ENCODE measurements at regions not wholly inside any gene's neighbourhood (a gene's known extent, or its start where the extent isn't known, plus 50 kb on each side); places are given as distances from the start of the nearest gene placed in this dataset.
"Not testable (repeated sequence)": the region's sequence is repeated elsewhere in the genome, so short reads cannot be mapped to it uniquely, and the experiment has no call there.

- no peak for ATAC-seq
- Mint-ChIP-seq H3K9me3 (peaks cover 6% of the 10 kb centered on the region), H3K4me1 (no peaks in the 10 kb centered on the region), H3K36me3 (no peaks in the 10 kb centered on the region), H3K4me3 (no peak overlapping the region), H3K27ac (no peak overlapping the region)
- DNase-seq (ENCODE audit: low spot score in 2 of 2), result no peak
Observed at GRCh38 chr5:111641533-111642233, 115.3 kb downstream of the NREP start.

- H3K4me1 Mint-ChIP-seq, result no peaks in the 10 kb centered on the region
- H3K36me3 Mint-ChIP-seq, result no peaks in the 10 kb centered on the region
- peaks cover 6% of the 10 kb centered on the region for H3K9me3 Mint-ChIP-seq
- DNase-seq (ENCODE audit: low spot score in 2 of 2) (no peak), ATAC-seq (no peak)
- H3K27ac Mint-ChIP-seq, result no peak overlapping the region
- H3K4me3 Mint-ChIP-seq, result no peak overlapping the region
Observed at GRCh38 chr5:111639912-111640311, 117.1 kb downstream of the NREP start.

- no peak overlapping the region for H3K27ac Mint-ChIP-seq
- no peak overlapping the region for H3K4me3 Mint-ChIP-seq
- H3K9me3 Mint-ChIP-seq, result peaks cover 6% of the 10 kb centered on the region
- H3K36me3 Mint-ChIP-seq, result no peaks in the 10 kb centered on the region
- ATAC-seq, result no peak
- H3K4me1 Mint-ChIP-seq, result no peaks in the 10 kb centered on the region
- no peak for DNase-seq (ENCODE audit: low spot score in 2 of 2)
Observed at GRCh38 chr5:111636736-111637135, 120.3 kb downstream of the NREP start.

GRCh38 chr5:111635916-111636570, 121.0 kb downstream of the NREP start:
- Mint-ChIP-seq H3K27ac (no peak overlapping the region), H3K36me3 (no peaks in the 10 kb centered on the region), H3K4me1 (no peaks in the 10 kb centered on the region), H3K4me3 (no peak overlapping the region), H3K9me3 (peaks cover 6% of the 10 kb centered on the region)
- DNase-seq (ENCODE audit: low spot score in 2 of 2) (no peak), ATAC-seq (no peak)

- ATAC-seq (no peak), DNase-seq (ENCODE audit: low spot score in 2 of 2) (no peak)
- Mint-ChIP-seq H3K4me1 (no peaks in the 10 kb centered on the region), H3K4me3 (no peak overlapping the region), H3K36me3 (no peaks in the 10 kb centered on the region), H3K9me3 (peaks cover 6% of the 10 kb centered on the region), H3K27ac (no peak overlapping the region)
Observed at GRCh38 chr5:111635151-111635902, 121.7 kb downstream of the NREP start.

- peaks cover 3% of the 10 kb centered on the region for H3K9me3 Mint-ChIP-seq
- H3K27ac Mint-ChIP-seq, result no peak overlapping the region
- ATAC-seq (no peak), DNase-seq (ENCODE audit: low spot score in 2 of 2) (no peak)
- H3K4me1 Mint-ChIP-seq, result no peaks in the 10 kb centered on the region
- H3K36me3 Mint-ChIP-seq, result no peaks in the 10 kb centered on the region
- no peak overlapping the region for H3K4me3 Mint-ChIP-seq
Observed at GRCh38 chr5:111631328-111631727, 119.0 kb upstream of the STARD4 start.

GRCh38 chr5:111628901-111629300, 116.6 kb upstream of the STARD4 start:
- no peak for ATAC-seq

GRCh38 chr5:111627862-111628261, 115.5 kb upstream of the STARD4 start:
- no peak for DNase-seq (ENCODE audit: low spot score in 2 of 2)
- Mint-ChIP-seq H3K36me3 (no peaks in the 10 kb centered on the region), H3K4me1 (no peaks in the 10 kb centered on the region), H3K4me3 (no peak overlapping the region), H3K27ac (no peak overlapping the region), H3K9me3 (peaks cover 6% of the 10 kb centered on the region)
- peak; percentile 75 for ATAC-seq

More at GRCh38 chr5:111628901-111629300, 116.6 kb upstream of the STARD4 start:
- no peaks in the 10 kb centered on the region for H3K36me3 Mint-ChIP-seq
- no peak overlapping the region for H3K4me3 Mint-ChIP-seq
- peaks cover 6% of the 10 kb centered on the region for H3K9me3 Mint-ChIP-seq
- no peak overlapping the region for H3K27ac Mint-ChIP-seq
- DNase-seq (ENCODE audit: low spot score in 2 of 2), result no peak
- H3K4me1 Mint-ChIP-seq, result no peaks in the 10 kb centered on the region

- ATAC-seq (no peak), DNase-seq (ENCODE audit: low spot score in 2 of 2) (no peak)
- Mint-ChIP-seq H3K4me1 (no peaks in the 10 kb centered on the region), H3K4me3 (no peak overlapping the region), H3K27ac (no peak overlapping the region), H3K36me3 (no peaks in the 10 kb centered on the region), H3K9me3 (peaks cover 6% of the 10 kb centered on the region)
Observed at GRCh38 chr5:111626473-111627148, 114.3 kb upstream of the STARD4 start.

- Mint-ChIP-seq H3K4me3 (no peak overlapping the region), H3K27ac (no peak overlapping the region)
Observed at GRCh38 chr5:111618623-111619271, 106.4 kb upstream of the STARD4 start.

GRCh38 chr5:111615054-111615453, 102.7 kb upstream of the STARD4 start:
- H3K27ac Mint-ChIP-seq, result no peak overlapping the region
- DNase-seq (ENCODE audit: low spot score in 2 of 2) (no peak), ATAC-seq (no peak)
- no peaks in the 10 kb centered on the region for H3K4me1 Mint-ChIP-seq
- no peaks in the 10 kb centered on the region for H3K36me3 Mint-ChIP-seq
- H3K9me3 Mint-ChIP-seq, result peaks cover 10% of the 10 kb centered on the region
- no peak overlapping the region for H3K4me3 Mint-ChIP-seq

More at GRCh38 chr5:111618623-111619271, 106.4 kb upstream of the STARD4 start:
- no peak for DNase-seq (ENCODE audit: low spot score in 2 of 2)
- no peaks in the 10 kb centered on the region for H3K4me1 Mint-ChIP-seq
- H3K9me3 Mint-ChIP-seq, result peaks cover 2% of the 10 kb centered on the region
- ATAC-seq, result no peak
- no peaks in the 10 kb centered on the region for H3K36me3 Mint-ChIP-seq

- not testable (repeated sequence) for H3K4me1 Mint-ChIP-seq; ATAC-seq; H3K4me3 Mint-ChIP-seq; DNase-seq (ENCODE audit: low spot score in 2 of 2); H3K27ac Mint-ChIP-seq; H3K36me3 Mint-ChIP-seq
- H3K9me3 Mint-ChIP-seq, result peaks cover 10% of the 10 kb centered on the region
Observed at GRCh38 chr5:111612013-111612630, 99.8 kb upstream of the STARD4 start.

- no peaks in the 10 kb centered on the region for H3K36me3 Mint-ChIP-seq
- DNase-seq (ENCODE audit: low spot score in 2 of 2) (no peak), ATAC-seq (no peak)
- peaks cover 8% of the 10 kb centered on the region for H3K9me3 Mint-ChIP-seq
- H3K27ac Mint-ChIP-seq, result no peak overlapping the region
- no peaks in the 10 kb centered on the region for H3K4me1 Mint-ChIP-seq
- H3K4me3 Mint-ChIP-seq, result no peak overlapping the region
Observed at GRCh38 chr5:111606194-111606593, 93.9 kb upstream of the STARD4 start.

GRCh38 chr5:111603446-111603827, 91.1 kb upstream of the STARD4 start:
- ATAC-seq, result no peak
- H3K9me3 Mint-ChIP-seq, result no peaks in the 10 kb centered on the region
- H3K4me3 Mint-ChIP-seq, result no peak overlapping the region
- H3K27ac Mint-ChIP-seq, result no peak overlapping the region
- DNase-seq (ENCODE audit: low spot score in 2 of 2), result no peak
- H3K36me3 Mint-ChIP-seq, result no peaks in the 10 kb centered on the region
- no peaks in the 10 kb centered on the region for H3K4me1 Mint-ChIP-seq

Measured in stimulated activated effector memory CD8-positive, alpha-beta T cell treated with anti-CD3 and anti-CD28 coated beads, Interleukin-12 subunit alpha, Interleukin-12 subunit beta, amount 100 ng/mL, for 72 hours (primary cell).